HG03354 (cell line): ENCODE measurements at regions not wholly inside any gene's neighbourhood (a gene's known extent, or its start where the extent isn't known, plus 50 kb on each side); places are given as distances from the start of the nearest gene placed in this dataset.
"Not testable (repeated sequence)": the region's sequence is repeated elsewhere in the genome, so short reads cannot be mapped to it uniquely, and the experiment has no call there.

Experiments
- ATAC-seq: cut with Tn5 transposase; IDR thresholded peaks from one replicate; pipeline ENCODE4 v1.9.1; 2021; ENCODE audit warnings: mild to moderate bottlenecking; ENCODE audit not compliant: unreplicated experiment, poor library complexity, severe bottlenecking

- ATAC-seq, result no peak
Observed at GRCh38 chrX:789096-789495, 158.5 kb downstream of the SHOX start.

GRCh38 chrX:786441-786881 is 155.9 kb downstream of the SHOX start:
- ATAC-seq, result no peak

GRCh38 chrX:784829-785228 is 154.2 kb downstream of the SHOX start:
- ATAC-seq, result no peak

- no peak for ATAC-seq
Observed at GRCh38 chrX:781224-782204, 150.9 kb downstream of the SHOX start.

GRCh38 chrX:776529-777230 is 146.1 kb downstream of the SHOX start:
- ATAC-seq, result no peak

GRCh38 chrX:776061-776460 is 145.5 kb downstream of the SHOX start:
- no peak for ATAC-seq

- no peak for ATAC-seq
Observed at GRCh38 chrX:774536-774935, 143.9 kb downstream of the SHOX start.

GRCh38 chrX:773292-774025 is 142.9 kb downstream of the SHOX start:
- no peak for ATAC-seq

GRCh38 chrX:771536-771935 is 140.9 kb downstream of the SHOX start:
- no peak for ATAC-seq

- no peak for ATAC-seq
Observed at GRCh38 chrX:769796-770195, 139.2 kb downstream of the SHOX start.

- no peak for ATAC-seq
Observed at GRCh38 chrX:768596-768995, 138.0 kb downstream of the SHOX start.

GRCh38 chrX:758917-759316 is 128.3 kb downstream of the SHOX start:
- ATAC-seq, result no peak

- ATAC-seq, result no peak
Observed at GRCh38 chrX:750812-751211, 120.2 kb downstream of the SHOX start.

GRCh38 chrX:750263-750662 is 119.7 kb downstream of the SHOX start:
- no peak for ATAC-seq

- no peak for ATAC-seq
Observed at GRCh38 chrX:747176-747575, 116.6 kb downstream of the SHOX start.

- ATAC-seq, result no peak
Observed at GRCh38 chrX:739611-740010, 109.0 kb downstream of the SHOX start.

- ATAC-seq, result not testable (repeated sequence)
Observed at GRCh38 chrX:737021-737420, 106.4 kb downstream of the SHOX start.

GRCh38 chrX:734362-734761 is 103.8 kb downstream of the SHOX start:
- no peak for ATAC-seq

GRCh38 chrX:733961-734360 is 103.4 kb downstream of the SHOX start:
- no peak for ATAC-seq
